ENCODE measurements at regions not wholly inside any gene's neighbourhood (a gene's known extent, or its start where the extent isn't known, plus 50 kb on each side); places are given as distances from the start of the nearest gene placed in this dataset.

DNA sequence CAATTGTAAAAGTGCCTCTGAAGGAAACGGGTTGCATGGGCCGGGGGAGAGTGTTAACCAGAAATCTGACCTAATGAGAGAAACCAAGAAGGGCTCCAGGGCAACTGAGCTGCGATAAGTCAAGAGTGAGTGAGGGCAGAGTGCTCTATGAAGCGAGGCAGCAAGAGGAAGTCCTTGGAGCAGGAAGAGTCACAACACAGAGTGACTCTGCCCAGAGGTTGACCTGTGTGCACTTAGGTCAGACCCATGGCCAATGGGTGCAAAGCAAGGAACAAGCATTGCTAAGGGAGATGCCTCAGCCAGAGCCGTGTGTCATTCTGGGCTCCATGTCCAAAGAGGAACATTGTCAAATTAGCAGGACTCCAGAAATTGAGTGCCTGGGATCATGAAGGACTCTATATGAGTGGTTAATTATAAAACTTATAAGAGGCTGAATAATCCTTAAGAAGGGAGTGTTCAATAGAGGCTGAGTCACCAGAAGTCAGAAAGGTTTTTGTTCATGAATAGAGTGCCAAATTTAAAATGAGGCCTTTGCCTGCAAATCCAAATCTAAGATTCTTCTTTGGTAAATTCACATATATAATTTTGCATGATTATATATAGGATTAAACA lies 438.5 kb downstream of the MED10 start:
- TF ChIP-seq POLR2A (IDR thresholded peaks at IDR 0.05; ENCODE audit: low read length) (no peak), GATA1 (IDR thresholded peaks at IDR 0.05; ENCODE audit: low read depth, low read length) (no peak)

Data from erythroblast (primary cell).